ENCODE measurements at regions not wholly inside any gene's neighbourhood (a gene's known extent, or its start where the extent isn't known, plus 50 kb on each side); places are given as distances from the start of the nearest gene placed in this dataset.

DNA sequence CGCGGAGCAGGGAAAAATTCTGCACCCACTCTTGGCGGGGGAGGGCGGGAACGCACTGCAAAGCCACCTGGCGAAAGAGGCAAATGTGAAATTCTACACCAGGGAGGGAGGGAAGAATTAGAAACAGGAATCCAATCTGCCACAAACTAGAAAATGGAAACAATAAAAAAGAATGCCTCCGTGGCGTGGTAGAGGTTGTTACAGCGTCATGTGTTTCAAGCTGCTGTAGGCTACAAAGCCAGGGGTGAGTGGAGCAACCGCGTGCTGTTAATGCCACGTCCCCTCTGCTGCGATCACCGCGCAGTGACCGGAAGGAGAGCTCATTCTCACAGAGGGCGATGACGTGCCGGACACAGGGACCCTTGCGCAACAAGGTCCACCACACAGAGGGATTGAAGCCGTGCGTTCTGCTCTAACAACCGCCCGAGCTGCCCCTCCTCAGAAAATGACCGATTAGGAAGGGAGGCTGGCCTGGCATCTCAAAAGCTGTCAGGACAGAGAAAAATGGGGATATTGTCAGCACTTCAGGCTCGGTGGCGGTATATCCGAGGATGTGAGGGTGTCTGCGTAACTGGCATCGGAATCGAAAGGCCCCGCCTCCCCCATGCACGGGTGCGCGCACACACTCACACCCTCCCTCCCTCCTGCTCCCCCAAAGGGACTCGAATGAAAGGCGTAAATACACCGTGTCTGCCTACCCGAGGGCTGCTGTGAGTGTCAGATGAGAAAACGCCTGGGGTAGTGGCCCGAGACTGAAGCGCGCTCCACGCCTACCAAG, 70.8 kb upstream of the TNRC6C start:
- no peak for TF ChIP-seq POLR2A (IDR thresholded peaks at IDR 0.05; ENCODE audit: low read depth, low read length)
- no peak for TF ChIP-seq POLR2AphosphoS5 (IDR thresholded peaks at IDR 0.05; ENCODE audit: low read depth, low read length)
- TF ChIP-seq TAF1 (IDR thresholded peaks at IDR 0.05; ENCODE audit: low read depth, low read length) = no peak
